ENCODE measurements at regions not wholly inside any gene's neighbourhood (a gene's known extent, or its start where the extent isn't known, plus 50 kb on each side); places are given as distances from the start of the nearest gene placed in this dataset.

GRCh38 chr10:33418301-33418700 is 83.8 kb upstream of the NRP1 start:
- no peaks in the 10 kb centered on the region; the same call in none of the 2 replicates for H3K27me3 Mint-ChIP-seq (ENCODE audit: low read depth)
- H3K4me1 Mint-ChIP-seq = peaks cover 16 to 24% of the 10 kb centered on the region in 2 experiments
- no peak overlapping the region for H3T11ph ChIP-seq (ENCODE audit: low read length)
- H3K27me3 ChIP-seq (ENCODE audit: insufficient read depth, low read length) = no peaks in the 10 kb centered on the region
- H4K5ac ChIP-seq (ENCODE audit: insufficient read length, low read depth, low read length) = no peak overlapping the region
- no peak overlapping the region for H2AFZ ChIP-seq (ENCODE audit: low read length)
- H4K91ac ChIP-seq (ENCODE audit: insufficient read length, low read depth, low read length) = no peak overlapping the region
- H3K27ac Mint-ChIP-seq = no peak overlapping the region
- no peak overlapping the region for H3K4me3 Mint-ChIP-seq
- no peak overlapping the region for H3K18ac ChIP-seq (ENCODE audit: insufficient read length, low read depth, low read length)
- no peaks in the 10 kb centered on the region for H4K20me1 ChIP-seq (ENCODE audit: control insufficient read depth, insufficient read depth, insufficient read length)
- WGBS (ENCODE audit: extremely low coverage, insufficient read length, low lambda C conversion rate) = no CpG with 5 or more reads among the region's 4 CpGs
- no peaks in the 10 kb centered on the region for H3K9me3 ChIP-seq (ENCODE audit: control insufficient read depth, low read depth, low read length)
- no peak overlapping the region for H3K4ac ChIP-seq (ENCODE audit: low read depth, low read length)
- H2BK12ac ChIP-seq (ENCODE audit: insufficient read length, low read depth, low read length) = no peak overlapping the region
- no peak for TF ChIP-seq CTCF (conservative IDR thresholded peaks at IDR 0.05)
- no peak overlapping the region for H3K56ac ChIP-seq (ENCODE audit: insufficient read length, low read depth, low read length)
- H3K9ac ChIP-seq (ENCODE audit: extremely low read depth, insufficient read length, low read length) = no peak overlapping the region
- no peak overlapping the region for H2AK5ac ChIP-seq (ENCODE audit: insufficient read length, low read length)
- H3K27ac ChIP-seq (ENCODE audit: insufficient read length, low read depth, low read length) = no peak overlapping the region
- H3K4me2 ChIP-seq (ENCODE audit: insufficient read depth, insufficient read length, low read length) = no peak overlapping the region
- H2BK15ac ChIP-seq (ENCODE audit: low read depth, low read length) = no peak overlapping the region
- H3K23ac ChIP-seq (ENCODE audit: insufficient read length, low read depth, low read length) = no peak overlapping the region
- H3K4me1 ChIP-seq (ENCODE audit: insufficient read depth, low read length) = no peaks in the 10 kb centered on the region
- no peaks in the 10 kb centered on the region for H3K9me3 Mint-ChIP-seq
- no peaks in the 10 kb centered on the region for H3K79me1 ChIP-seq (ENCODE audit: insufficient read depth, low read depth, low read length, poor library complexity, severe bottlenecking)
- no peaks in the 10 kb centered on the region; a peak in 1 of 7 replicates for H3K36me3 Mint-ChIP-seq (ENCODE audit: insufficient read depth in 1 of 3, low read depth in 3 of 3)
- H3K79me2 ChIP-seq (ENCODE audit: insufficient read depth, low read length) = no peaks in the 10 kb centered on the region
- no peaks in the 10 kb centered on the region for H3K23me2 ChIP-seq (ENCODE audit: insufficient read length, low read depth, low read length, poor library complexity, severe bottlenecking)
- no peak for DNase-seq
- no peak overlapping the region for H3K14ac ChIP-seq (ENCODE audit: insufficient read depth, low read length)
- H2BK5ac ChIP-seq (ENCODE audit: insufficient read length, low read length) = no peak overlapping the region
- H4K8ac ChIP-seq (replicated peaks; ENCODE audit: insufficient read length, low read depth, low read length) = no peak overlapping the region
- no peak overlapping the region for H2BK120ac ChIP-seq (ENCODE audit: low read depth, low read length, poor library complexity, severe bottlenecking)
- H2BK20ac ChIP-seq (ENCODE audit: low read depth, low read length, poor library complexity, severe bottlenecking) = no peak overlapping the region

Data from H9 (cell line).